HFF-Myc (cell line): ENCODE measurements at regions not wholly inside any gene's neighbourhood (a gene's known extent, or its start where the extent isn't known, plus 50 kb on each side); places are given as distances from the start of the nearest gene placed in this dataset.

Experiments used
- DNase-seq: peaks from one replicate; pipeline ENCODE4 v3.0.0-alpha.2; 2011; ENCODE audit warnings: low read depth; ENCODE audit errors: extremely low read depth
- H3K4me3 ChIP-seq: replicated peaks from 2 replicates; pipeline ENCODE4 v1.5.1; 2011; ENCODE audit warnings: low read depth, mild to moderate bottlenecking, control low read depth, low read length
- CTCF ChIP-seq: IDR thresholded peaks from 2 replicates; pipeline ENCODE4 v1.5.1; 2012; ENCODE audit warnings: mild to moderate bottlenecking, low read depth, low read length, control low read depth; ENCODE audit errors: missing control alignments

- DNase-seq = no peak
- H3K4me3 ChIP-seq = no peak overlapping the region
- no peak for TF ChIP-seq CTCF
Measured at GRCh38 chr11:95512177-95512576, 277.4 kb downstream of the FAM76B start.

- H3K4me3 ChIP-seq = no peak overlapping the region
- DNase-seq = no peak
- no peak for TF ChIP-seq CTCF
Measured at GRCh38 chr11:95508219-95508890, 277.4 kb upstream of the SESN3 start.

- TF ChIP-seq CTCF = peak; percentile 5
- no peak for DNase-seq
- H3K4me3 ChIP-seq = no peak overlapping the region
Measured at GRCh38 chr11:95507794-95508193, 276.8 kb upstream of the SESN3 start.

- no peak overlapping the region for H3K4me3 ChIP-seq
- TF ChIP-seq CTCF = no peak
- no peak for DNase-seq
Measured at GRCh38 chr11:95506777-95507176, 275.8 kb upstream of the SESN3 start.

GRCh38 chr11:95505927-95506426 lies 275.0 kb upstream of the SESN3 start:
- TF ChIP-seq CTCF = no peak
- DNase-seq = no peak
- H3K4me3 ChIP-seq = no peak overlapping the region

GRCh38 chr11:95503047-95503446 lies 272.0 kb upstream of the SESN3 start:
- no peak for DNase-seq
- no peak for TF ChIP-seq CTCF
- no peak overlapping the region for H3K4me3 ChIP-seq

GRCh38 chr11:95502522-95502921 lies 271.5 kb upstream of the SESN3 start:
- no peak for TF ChIP-seq CTCF
- DNase-seq = no peak
- H3K4me3 ChIP-seq = no peak overlapping the region
